Aorta (tissue), 5 donors: ENCODE measurements at regions not wholly inside any gene's neighbourhood (a gene's known extent, or its start where the extent isn't known, plus 50 kb on each side); places are given as distances from the start of the nearest gene placed in this dataset.

Experiments
- ATAC-seq: fragments of 200-7000 bp; cut with Tn5 transposase; one replicate; pipeline ENCODE4 v1.9.1; 2022; ENCODE audit warnings: moderate library complexity; ENCODE audit not compliant: low FRiP score
- DNase-seq, 2 donors: peaks; one replicate each; pipeline ENCODE4 v3.0.0-alpha.2; 2020
- H3K27ac ChIP-seq, 2 donors: one replicate each; pipeline ENCODE4 v1.5.1; 2013; ENCODE audit warnings: low read length in 2 of 2, mild to moderate bottlenecking in 2 of 2, moderate library complexity in 2 of 2, control low read depth in 1 of 2, inconsistent platforms in 1 of 2, low read depth in 1 of 2
- H3K27me3 ChIP-seq, 2 donors: one replicate each; pipeline ENCODE4 v1.6.1; 2013; ENCODE audit warnings: control low read depth in 1 of 2, low read length in 1 of 2, mild to moderate bottlenecking in 1 of 2, moderate library complexity in 1 of 2; ENCODE audit not compliant: insufficient read depth in 2 of 2, control insufficient read depth in 1 of 2
- H3K36me3 ChIP-seq, 2 donors: one replicate each; pipeline ENCODE4 v1.6.1; 2013; ENCODE audit warnings: control low read depth in 1 of 2, low read length in 1 of 2, mild to moderate bottlenecking in 1 of 2; ENCODE audit not compliant: insufficient read depth in 2 of 2, control insufficient read depth in 1 of 2
- H3K4me1 ChIP-seq, 2 donors: one replicate each; pipeline ENCODE4 v1.6.1; 2013; ENCODE audit warnings: low read length in 2 of 2, control low read depth in 1 of 2, mild to moderate bottlenecking in 1 of 2, moderate library complexity in 1 of 2; ENCODE audit not compliant: insufficient read depth in 2 of 2, control insufficient read depth in 1 of 2
- H3K4me3 ChIP-seq, 2 donors: one replicate each; pipeline ENCODE4 v1.5.1; 2013; ENCODE audit warnings: low read length in 2 of 2, control low read depth in 1 of 2, mild to moderate bottlenecking in 1 of 2
- H3K9me3 ChIP-seq: one replicate; pipeline ENCODE4 v1.6.1; 2013; ENCODE audit warnings: mild to moderate bottlenecking, low read length; ENCODE audit not compliant: control insufficient read depth
- WGBS, 2 donors: extraction: QIAGEN DNeasy Blood & Tissue Kit; methylation state at CpG; one replicate each; pipeline ENCODE4 v1.1.7; 2013; 5-methylcytosine and 5-hydroxymethylcytosine counted together
- intact Hi-C, 2 donors: fragments of 100-400 bp; cut with DNase I; formaldehyde crosslinking; loops; one replicate each; pipeline versions ENCODE4 v1.14.2 to v1.15.0; 2022
- donor health status: healthy with polysubstance abuse.
- donor health status: Bipolar disorder and iron deficiency.
- donor health status: DM: no; HTN: no; CAD: no.
- donor health status: DM: no; HTN: no; CAD: no.
- donor health status: DM: yes; HTN: yes; CAD: no.

DNA sequence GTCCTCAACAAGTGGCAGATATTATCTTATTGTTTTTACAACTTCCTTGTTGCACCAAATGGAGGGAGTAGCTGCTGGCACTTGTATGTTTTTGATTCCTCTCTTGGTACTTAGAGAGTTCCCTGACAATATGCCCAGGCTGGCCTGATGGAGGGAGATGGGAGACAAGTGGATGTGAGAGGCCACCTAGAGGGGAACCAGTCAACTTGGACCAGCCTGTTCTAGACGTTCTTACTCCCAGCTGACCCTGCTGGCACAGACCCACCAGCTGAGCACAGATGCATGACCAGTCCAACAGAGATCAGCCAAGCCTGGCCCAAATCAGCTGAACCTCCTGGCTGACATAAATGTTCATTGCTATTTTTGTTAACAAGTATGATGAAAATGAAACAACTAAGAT, 60.9 kb upstream of the GDNF start:
- Histone ChIP-seq H3K9me3 (no peaks in the 10 kb centered on the region), H3K36me3 (no peaks in the 10 kb centered on the region), H3K27me3 (no peaks in the 10 kb centered on the region), H3K4me1 (peaks cover 0 to 2% of the 10 kb centered on the region in 2 donors), H3K4me3 (no peak overlapping the region), H3K27ac (no peak overlapping the region)
- ATAC-seq (no peak), DNase-seq (no peak)
- 0% methylated on average over 1 of the region's 1 CpG for WGBS, 2 donors
- intact Hi-C loops: no loop called here

DNA sequence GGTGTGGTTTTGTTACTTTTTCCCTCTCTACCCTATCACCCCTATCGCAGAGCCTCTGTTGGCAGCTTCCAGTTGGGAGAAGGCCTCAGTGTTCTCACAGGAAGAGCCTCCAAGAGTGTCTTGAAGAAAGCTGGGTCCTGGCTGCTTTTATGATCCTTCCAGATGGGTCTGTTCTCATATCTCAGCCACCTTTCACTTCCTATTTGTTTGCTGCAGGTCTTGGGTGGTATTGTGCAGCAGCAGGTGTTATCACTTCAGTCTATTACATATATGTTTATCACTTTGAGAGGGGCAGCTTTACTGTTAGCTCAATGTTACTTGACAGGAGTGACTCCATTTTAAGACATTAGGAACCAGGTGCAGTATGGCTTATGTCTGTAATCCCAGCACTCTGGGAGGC, 59.2 kb upstream of the GDNF start:
- DNase-seq (no peak), ATAC-seq (no peak)
- H3K9me3 ChIP-seq: peaks cover 2% of the 10 kb centered on the region
- H3K27me3 ChIP-seq: no peaks in the 10 kb centered on the region
- 90 to 100% methylated on average over 1 of the region's 1 CpG for WGBS, 2 donors
- H3K4me3 ChIP-seq: no peak overlapping the region
- no peaks in the 10 kb centered on the region for H3K36me3 ChIP-seq
- intact Hi-C loops: no loop called here
- H3K27ac ChIP-seq: no peak overlapping the region
- peaks cover 0 to 2% of the 10 kb centered on the region in 2 donors for H3K4me1 ChIP-seq

DNA sequence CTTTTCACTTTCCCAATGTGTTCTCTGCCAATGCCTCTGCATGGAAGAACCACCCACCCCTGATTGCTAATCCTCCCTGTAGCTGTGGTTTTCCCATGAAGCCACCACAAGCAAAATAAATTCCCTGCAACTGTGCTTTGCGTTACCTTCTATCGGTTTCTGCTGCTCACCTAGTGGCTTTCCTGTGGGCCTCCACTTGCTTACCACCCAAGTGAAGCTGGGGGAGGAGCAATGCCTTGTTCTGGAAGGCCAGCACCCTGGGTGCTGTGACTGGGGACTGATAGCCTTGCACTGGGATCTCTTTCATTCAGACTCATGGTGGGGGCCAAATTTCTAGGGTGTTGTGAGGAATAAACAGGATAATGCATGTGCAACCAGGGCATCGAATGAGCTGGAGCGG, 56.3 kb upstream of the GDNF start:
- no peak for ATAC-seq
- no peak overlapping the region for H3K4me3 ChIP-seq
- peaks cover 0 to 3% of the 10 kb centered on the region in 2 donors for H3K27me3 ChIP-seq
- intact Hi-C loops: no loop called here
- no peaks in the 10 kb centered on the region for H3K36me3 ChIP-seq
- no peak overlapping the region for H3K27ac ChIP-seq
- DNase-seq: no peak
- 64 to 73% methylated on average over 4 of the region's 4 CpGs for WGBS, 2 donors
- H3K4me1 ChIP-seq: peaks cover 0 to 2% of the 10 kb centered on the region in 2 donors
- peaks cover 3% of the 10 kb centered on the region for H3K9me3 ChIP-seq

DNA sequence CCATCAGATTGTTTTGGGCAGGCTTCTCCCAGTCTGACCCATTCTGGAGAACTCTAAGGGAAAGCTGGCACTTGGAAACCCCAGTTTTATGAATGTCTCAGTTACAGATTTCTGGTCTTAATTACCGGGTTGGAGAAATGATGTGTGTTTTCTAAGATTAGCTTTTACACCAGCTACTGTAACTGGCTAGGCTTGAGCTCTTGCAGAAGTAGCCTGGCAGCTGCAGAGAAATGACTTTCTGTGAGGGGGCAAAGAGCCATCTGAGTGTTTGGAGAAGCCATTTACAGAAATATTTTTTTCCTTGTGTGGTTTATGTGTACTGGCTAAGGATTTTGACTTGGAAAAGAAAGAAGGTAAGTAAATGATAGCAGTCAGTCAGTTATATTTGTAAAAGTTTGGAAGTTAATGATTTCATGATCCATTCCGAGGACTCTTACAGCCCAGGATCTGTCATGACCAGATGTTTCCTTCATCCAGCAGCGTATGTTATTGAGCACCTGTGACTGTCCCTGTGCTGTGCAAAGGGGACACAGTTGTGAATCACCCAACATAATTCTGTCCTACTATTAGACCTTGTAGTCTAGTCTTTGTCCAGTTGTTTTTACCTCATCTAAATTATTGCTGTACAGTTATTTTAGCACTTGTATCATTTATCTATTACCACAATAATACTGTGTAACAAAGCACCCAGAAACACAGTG, 53.7 kb upstream of the GDNF start:
- peaks cover 3% of the 10 kb centered on the region for H3K9me3 ChIP-seq
- H3K4me1 ChIP-seq: no peaks in the 10 kb centered on the region
- intact Hi-C loops: no loop called here
- no peak overlapping the region for H3K4me3 ChIP-seq
- no peak overlapping the region for H3K27ac ChIP-seq
- H3K36me3 ChIP-seq: no peaks in the 10 kb centered on the region
- DNase-seq (no peak), ATAC-seq (no peak)
- H3K27me3 ChIP-seq: peaks cover 0 to 3% of the 10 kb centered on the region in 2 donors
- 26 to 40% methylated on average over 3 of the region's 3 CpGs for WGBS, 2 donors

DNA sequence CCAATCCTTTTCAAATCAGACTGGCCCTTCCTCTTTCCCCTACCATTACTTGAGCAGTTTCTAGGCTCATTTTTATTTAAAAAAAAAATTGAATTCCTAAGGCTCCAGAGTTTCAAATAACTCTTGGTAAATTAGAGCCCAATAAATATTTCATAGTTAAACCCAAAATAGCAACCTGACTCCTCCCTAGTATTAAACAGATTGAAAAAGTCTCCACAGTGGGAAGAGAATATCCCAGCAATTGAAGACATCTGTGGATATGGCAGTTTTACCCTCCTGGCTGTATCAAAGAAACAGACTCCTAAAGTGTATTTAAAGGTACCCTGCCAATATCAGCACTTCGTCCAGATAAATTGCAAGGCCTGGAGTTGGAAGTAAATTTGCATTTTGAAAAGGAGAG, 52.7 kb upstream of the GDNF start:
- Histone ChIP-seq H3K9me3 (peaks cover 3% of the 10 kb centered on the region), H3K4me1 (no peaks in the 10 kb centered on the region), H3K27ac (no peak overlapping the region), H3K4me3 (no peak overlapping the region), H3K27me3 (peaks cover 0 to 3% of the 10 kb centered on the region in 2 donors), H3K36me3 (no peaks in the 10 kb centered on the region)
- WGBS, 2 donors: 29 to 34% methylated on average over 1 of the region's 1 CpG
- no peak for DNase-seq
- no peak for ATAC-seq
- intact Hi-C loops: no loop called here

DNA sequence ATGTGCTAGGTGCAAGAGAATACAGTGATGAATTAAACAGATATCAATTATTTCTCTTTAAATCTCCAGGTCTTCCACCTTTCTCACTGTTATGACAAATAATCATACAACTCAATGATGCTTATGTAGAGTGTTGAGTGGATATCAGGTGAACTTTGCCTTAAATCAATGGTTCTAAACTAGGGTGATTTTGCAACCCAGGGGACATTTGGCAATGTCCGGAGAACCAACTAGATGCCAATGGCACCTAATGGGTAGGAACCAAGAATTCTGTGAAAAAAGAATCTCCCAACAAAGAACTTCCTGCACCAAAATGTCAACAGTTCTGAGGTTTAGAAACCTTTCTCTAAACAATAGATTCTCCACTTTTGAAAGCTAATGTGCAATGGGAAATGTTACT, 52.0 kb upstream of the GDNF start:
- no peaks in the 10 kb centered on the region for H3K36me3 ChIP-seq
- intact Hi-C loops: no loop called here
- DNase-seq (no peak), ATAC-seq (no peak)
- H3K4me1 ChIP-seq: no peaks in the 10 kb centered on the region
- H3K9me3 ChIP-seq: peaks cover 3% of the 10 kb centered on the region
- H3K27me3 ChIP-seq: peaks cover 0 to 3% of the 10 kb centered on the region in 2 donors
- no peak overlapping the region for H3K27ac ChIP-seq
- H3K4me3 ChIP-seq: no peak overlapping the region
- 90 to 93% methylated on average over 1 of the region's 1 CpG for WGBS, 2 donors

DNA sequence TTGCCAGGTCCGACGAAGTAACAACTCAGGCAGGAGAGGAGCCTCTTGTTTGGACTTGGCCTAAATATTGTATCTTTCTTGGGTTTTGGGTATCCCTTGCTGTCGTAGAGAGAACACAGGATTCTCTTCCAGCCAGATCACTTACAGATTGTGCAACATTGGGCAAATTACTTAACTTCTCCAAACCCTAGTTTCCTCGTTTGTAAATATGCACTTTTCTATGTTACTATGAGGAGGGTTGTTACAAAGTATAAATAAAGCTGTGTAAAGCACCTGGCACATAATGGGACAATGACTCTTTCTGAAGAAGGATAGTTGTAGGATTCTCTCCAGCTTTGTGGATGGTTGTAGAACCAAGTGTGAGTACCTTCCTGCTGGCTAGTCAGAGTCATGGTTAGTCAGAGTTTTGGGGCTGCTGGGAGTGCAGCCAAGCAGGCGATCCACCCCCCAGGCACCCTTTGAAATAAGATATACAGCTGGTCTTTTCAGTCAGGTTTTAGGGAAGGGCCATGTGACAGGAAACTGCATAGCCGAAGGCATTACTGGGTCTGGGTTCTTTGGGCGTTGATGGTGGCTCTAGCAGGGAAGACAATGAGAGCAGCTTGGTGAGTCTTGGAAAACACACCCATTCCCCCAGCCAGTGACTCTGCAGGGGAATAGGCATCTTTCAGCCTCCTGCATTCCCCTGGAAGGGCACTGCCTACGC, 49.9 kb upstream of the GDNF start:
- DNase-seq (no peak), ATAC-seq (no peak)
- Histone ChIP-seq H3K4me1 (no peaks in the 10 kb centered on the region), H3K9me3 (peaks cover 3% of the 10 kb centered on the region), H3K4me3 (no peak overlapping the region), H3K27me3 (peaks cover 0 to 3% of the 10 kb centered on the region in 2 donors), H3K27ac (no peak overlapping the region), H3K36me3 (no peaks in the 10 kb centered on the region)
- intact Hi-C loops: no loop called here
- 79% methylated on average over 8 of the region's 8 CpGs for WGBS, 2 donors
